ENCODE measurements at regions not wholly inside any gene's neighbourhood (a gene's known extent, or its start where the extent isn't known, plus 50 kb on each side); places are given as distances from the start of the nearest gene placed in this dataset.
A peak's percentile ranks its signal among the peaks of the same experiment; 100 is the strongest.

DNA sequence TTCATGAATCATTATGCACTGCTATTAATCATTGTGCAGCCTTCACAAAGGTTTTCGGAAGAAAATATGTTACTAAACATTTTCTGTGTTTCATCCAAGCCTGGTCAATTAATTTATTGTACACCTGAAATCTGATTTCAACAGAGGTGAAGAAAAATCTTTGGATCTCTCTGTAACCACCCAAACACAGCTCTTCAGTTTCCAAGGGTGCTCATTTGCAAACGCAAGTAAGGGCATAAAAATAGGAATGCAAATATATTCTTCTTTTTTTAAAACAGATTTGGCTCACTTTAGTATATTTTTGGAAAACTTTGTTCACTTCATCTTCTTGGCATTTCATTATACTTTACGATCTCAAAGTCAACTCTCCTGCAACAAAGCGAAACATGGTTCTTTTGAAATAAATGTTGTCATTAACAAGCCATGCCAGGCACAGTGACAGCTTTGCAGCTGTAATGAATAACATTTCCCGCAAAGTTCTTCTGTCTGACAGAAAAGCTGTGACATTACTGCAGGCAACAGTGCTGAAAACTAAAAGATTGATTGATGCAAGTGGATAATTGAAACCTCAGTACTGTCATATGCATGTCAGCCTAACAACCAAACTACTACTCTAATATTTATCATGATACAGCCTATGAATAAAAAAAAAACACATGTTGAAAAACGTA is 348.3 kb downstream of the FRK start:
- DNase-seq, result no peak

DNA sequence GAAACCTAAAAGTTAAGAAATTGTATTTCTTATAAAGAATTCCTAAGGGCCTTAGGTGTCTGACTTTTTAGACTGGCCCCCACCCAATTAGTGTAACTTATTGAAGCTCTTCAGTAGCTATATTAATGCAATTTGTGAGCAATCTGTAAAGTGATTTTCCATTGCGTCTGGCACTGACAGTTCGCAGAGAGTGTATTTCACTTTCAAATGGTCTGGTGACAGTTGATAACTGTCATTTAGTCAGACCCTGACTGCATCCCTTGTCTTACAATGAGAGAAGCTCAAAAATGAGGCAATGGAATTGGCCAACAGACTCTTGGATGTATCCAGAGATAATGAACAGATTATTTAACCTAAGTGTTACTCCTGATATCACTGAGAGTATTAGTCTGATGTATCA is 351.8 kb downstream of the FRK start:
- DNase-seq, result no peak

DNA sequence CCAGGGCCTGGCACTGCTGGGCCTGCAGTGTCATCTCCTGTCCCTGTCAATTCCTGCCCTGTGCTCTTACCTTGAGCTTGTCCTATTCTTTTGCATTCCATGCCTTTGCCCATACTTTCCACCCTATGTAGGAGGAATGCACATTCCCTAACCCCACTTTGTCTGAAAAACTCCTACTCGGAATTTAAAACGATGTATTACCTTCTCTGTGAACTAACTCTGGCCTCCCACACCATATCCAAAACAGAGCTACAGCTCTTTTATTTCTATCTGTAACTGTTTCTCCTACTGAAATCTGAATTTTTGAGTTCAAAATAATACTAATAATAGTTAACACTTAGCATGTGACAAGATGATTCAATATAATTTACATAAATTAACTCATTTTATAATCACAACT is 353.7 kb downstream of the FRK start:
- DNase-seq, result no peak

DNA sequence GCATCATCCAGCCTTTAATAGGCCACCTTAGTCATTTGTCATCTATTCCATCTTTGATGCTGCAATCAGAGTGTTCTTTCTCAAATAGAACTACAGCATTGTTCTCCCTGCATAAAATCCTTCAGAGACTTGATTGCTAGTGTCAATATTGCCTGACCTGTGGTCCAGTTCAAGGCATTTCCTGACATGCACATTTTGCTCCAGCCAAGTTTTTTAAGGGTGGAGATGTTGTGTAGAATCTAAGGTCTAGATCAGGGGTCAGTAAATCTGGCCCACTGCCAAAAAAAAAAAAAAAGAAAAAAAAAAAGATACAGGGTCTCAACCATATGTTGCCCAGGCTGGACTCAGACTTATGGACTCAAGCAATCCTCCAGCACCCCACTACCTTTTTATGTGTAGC is 354.4 kb downstream of the FRK start:
- no peak for DNase-seq

DNA sequence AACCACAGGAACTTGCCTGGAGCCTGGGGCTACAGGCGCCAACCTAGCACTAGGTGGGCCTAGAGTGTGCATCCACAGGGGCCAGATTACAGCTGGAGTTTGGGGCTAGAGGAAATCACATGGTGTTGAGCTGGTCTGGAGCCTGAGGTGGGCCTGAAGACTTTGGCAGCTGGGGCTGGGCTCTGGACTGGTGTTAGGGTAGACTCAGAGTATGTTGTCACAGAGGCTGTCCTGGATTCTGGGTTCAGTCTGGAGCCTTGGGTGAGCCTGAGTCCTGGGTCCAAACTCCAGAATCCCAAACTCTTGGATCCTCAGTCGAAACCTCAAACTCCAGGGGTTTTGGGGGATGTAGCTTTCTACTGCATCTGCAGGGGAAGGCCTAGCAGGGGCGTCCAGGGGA is 356.7 kb downstream of the FRK start:
- no peak for DNase-seq

DNA sequence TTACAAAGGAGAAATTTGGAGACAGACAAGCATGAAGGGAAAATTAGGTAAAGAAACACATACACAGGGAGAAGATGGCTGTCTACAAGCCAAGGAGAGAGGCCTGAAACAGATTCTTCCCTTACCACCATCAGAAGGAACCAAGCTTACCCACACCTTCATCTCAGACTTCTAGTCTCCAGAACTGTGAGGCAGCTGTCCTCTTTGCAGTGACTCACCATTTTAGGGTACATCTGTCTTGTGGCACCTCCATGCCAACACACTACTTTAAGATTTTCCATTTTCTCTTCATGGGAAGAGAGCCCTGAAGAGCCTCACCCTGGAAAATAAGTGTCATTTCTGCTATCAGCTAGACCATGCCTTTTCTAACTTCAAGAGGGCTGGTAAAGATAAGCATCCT is 369.3 kb downstream of the FRK start:
- no peak for DNase-seq

DNA sequence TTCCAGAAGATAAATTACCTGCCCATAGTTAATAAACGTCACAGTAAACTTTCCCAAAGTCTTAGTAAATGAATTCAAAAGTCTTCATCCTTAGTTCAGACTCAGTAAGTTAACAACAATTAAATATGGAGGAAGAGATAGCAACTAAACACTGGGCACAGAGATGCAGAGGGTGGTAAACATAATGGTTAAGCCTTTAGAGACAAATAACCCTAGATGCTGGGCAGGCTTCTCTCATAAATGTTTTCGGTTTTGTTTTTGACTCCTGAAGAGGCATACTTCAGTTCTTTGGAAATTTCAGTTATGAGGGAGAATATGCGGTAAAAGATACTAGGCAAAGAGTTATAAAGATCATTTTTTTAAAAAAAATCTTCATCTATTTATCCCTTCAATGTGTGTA is 369.8 kb downstream of the FRK start:
- DNase-seq, result no peak

DNA sequence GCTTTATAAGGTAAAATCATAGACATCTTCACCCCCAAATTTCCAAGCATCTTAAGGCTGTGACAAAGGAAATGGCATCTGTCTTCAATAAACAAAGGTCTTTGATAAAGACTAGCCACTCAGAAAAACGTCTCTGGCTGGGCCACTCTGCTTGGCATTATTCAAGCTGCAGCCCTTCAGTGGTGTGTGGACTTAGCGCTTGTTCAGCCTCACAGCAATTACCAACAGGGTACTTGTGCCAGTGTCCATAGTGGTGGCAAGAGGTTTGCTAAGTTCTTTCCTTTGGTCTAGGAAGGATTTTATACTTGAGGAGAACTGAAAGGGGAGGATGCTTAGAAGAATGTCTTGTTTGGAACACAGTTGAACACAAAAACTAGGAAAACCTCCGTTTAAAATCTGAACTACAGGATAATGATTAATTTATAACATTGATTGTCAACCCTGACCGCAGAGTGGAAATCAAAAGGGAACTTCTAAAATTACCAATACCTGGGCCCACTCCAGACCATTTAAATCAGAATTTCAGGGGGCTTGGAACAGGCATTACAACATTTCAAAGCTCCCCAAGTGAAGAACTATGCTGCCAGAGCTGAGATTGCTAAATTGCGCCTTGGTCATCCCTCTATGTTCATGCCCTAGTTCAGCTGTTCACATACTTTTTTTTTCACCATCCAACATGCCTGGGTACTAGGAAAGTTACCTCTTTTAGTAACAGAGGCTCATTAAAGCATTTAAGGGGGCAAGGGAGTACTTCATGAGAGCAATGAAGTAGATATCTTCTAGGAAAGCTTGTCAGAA is 378.5 kb downstream of the FRK start:
- no peak for DNase-seq

DNA sequence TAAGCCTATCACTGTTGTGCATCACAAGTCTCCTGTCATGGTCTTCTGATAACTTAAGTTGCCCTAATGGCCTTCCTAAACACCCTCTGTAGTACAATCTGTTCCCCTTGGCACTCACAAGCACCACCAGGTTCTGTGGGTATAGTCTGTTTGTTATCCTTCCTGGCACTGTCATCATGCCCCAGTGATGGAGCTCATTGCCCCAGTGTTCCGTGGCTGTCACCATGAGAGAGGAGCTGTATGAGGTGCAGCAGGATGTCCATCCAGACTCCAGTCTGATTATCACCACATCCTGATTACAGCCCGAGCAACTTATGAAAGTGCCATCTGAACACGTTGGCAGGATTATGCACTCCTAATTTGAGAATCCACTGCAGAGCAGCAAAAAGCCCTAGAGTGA is 380.1 kb downstream of the FRK start:
- no peak for DNase-seq

DNA sequence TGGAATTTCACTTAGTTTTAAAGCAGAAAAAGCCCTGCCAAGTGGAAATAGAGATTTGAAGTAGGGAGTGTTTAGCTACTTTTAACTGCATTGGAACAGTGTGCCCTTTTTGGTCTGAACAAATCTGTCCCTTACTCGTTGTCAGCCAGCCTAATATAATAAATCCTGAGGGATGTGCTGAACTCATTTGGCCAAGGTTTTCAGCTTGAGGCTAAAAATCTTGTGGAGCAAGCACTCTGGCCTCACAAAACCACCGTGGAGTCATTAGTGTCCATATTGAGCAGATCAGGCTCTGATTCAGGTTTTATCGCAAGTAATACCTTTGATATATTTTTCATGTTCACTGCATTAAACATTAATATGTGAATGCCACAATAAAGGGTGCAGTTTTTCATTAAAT is 383.5 kb downstream of the FRK start:
- no peak for DNase-seq

DNA sequence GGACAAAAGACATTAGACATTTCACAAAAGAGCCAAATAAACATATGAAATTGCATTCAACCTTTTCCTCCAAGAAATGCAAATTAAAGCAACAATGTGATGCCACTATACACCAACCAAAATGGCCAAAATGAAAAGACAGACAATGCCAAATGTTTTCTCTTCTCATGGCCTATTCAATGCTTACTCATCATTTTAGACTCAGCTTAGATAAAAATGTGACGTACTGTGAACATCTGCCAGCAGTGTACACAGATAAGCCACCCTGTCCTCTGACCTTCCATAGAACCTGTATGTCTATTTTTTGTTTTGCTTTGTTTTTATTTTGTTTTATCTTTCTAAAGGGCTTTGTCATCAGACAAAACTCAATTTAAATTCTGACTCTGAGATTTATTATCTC is 385.2 kb downstream of the FRK start:
- no peak for DNase-seq

DNA sequence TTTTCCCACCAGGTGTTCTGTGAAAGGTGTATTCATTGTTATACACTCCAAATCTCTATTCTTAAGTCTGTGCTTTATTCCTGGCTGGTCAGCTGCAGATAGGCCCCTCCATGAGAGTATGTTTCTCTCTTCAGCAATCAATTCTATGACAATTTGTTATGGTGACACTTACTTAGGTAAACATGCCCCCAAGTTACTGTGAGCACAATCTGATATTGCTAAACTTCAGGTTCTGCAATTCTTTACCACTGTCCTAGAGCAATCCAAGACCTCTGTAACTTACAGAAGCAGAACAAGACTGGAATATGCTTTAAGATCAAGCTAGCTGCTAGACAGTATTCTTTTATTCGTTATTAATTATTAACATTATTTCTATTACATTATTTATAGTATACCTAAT is 391.9 kb downstream of the FRK start:
- no peak for DNase-seq

DNA sequence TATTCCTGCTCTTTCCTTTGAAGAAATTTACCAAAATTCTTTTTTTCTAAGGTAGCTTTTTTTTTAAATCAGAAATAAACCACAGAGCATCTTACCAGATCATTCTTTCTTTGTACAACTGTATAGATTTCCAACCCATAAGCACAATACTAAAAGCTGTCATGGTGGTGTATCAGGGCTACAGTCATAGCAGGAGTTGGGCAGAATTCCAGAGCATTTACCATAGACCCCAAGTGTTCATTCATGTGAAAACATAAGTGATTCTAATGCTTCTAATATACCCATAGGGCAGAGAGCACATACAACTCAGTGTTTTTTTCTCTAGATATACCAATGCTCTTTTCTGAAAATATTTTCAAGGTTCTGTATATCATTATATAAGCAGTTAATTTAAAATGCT is 392.5 kb downstream of the FRK start:
- DNase-seq, result no peak

DNA sequence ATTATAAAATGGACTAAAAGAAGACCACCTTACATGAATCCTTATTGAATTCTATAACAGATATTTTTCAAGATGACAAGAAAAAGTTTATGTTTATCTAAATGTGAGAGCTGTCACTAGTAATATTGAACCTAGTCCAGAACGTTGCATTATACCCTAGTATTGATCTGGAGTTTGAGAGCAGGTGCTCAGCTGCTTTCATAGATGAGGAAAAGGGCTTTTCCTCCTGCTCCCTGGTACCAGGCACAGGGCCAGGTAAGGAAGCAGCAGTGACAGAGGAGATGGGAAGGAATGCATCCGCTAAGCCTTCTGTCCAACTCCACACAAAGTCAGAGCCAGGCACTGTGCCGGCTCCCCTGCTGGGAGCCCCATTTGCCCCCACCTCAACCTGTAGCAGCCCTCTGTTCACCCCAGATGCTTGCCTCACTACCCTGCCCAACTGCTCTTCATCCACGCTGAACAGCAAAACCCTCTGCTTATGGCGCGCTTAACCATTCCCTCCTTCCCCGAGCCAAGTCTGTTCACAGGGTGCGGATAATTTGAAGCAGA is 393.1 kb downstream of the FRK start:
- DNase-seq, result no peak

DNA sequence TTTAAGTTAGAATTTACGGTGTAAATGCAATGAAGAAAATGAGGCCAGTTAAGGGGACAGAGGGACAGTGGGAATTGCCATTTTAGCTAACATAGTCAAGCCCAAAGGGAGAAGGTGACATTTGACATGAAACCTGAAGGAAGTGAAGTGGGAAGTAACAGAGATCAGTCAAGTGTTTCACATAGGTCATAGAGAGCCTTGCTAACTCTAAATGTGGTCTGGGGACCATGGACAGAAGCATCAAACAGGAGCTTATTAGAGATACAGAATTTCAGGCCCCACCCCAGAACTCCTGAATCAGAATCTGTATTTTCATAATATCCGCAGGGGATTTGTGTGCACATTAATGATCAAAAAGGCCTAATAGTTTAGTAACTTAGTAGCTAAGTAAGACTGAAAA is 393.7 kb downstream of the FRK start:
- no peak for DNase-seq

DNA sequence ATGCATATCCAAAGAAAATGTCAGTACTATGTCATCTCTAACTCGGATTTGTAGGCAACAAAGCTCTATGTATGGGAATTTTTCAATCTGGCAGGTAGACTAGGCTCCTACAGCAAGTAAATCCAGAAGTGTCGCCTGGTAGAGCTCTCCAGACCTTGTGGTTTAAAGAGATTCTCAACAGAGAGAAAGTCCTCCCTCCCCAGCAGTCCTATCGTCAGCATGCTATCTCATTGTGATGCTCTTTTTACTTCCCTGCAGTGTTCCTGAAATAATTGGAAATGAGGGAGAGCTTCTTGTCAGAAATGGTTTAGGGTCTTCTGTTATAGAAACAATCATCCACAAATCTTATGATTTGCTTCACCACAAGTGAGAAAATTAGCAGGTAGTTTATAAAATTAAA is 395.4 kb downstream of the FRK start:
- no peak for DNase-seq

DNA sequence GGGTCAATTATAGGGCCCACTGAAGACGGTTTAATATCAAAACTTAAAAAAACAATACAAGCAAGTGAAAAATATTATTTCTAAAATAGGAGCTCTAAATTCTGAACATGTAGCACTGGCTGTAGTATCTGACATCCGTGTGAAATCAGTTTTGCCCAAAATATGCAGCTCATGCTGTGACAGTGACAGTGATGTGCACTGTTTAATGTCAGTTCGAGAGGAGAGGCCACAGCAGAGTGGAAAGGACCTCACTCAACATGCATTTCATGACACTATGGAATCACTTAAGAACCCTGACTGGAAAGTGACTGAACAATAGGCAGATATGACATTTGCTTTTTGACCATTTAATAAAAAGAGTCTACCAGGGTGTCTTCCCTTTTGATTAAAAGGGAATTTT is 397.0 kb downstream of the FRK start:
- no peak for DNase-seq

DNA sequence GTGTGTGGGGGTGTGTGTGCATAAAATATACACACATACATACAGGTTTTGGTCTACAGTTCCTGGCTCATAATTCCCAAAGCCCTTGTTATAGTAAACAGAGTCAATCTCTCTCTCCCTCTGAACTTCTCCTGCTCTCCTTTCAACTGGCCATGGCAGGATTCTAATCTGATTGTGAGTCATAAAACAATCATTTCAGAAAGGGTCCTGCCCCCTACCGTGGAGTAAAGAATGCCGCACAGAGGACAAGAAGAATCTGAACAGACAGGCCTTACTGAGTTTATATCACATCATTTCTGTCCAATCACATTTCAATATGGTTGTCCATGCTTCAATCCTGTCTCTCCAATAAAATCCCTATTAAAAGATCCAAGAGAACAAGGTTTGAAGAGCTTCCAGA is 416.9 kb downstream of the FRK start:
- no peak for DNase-seq

DNA sequence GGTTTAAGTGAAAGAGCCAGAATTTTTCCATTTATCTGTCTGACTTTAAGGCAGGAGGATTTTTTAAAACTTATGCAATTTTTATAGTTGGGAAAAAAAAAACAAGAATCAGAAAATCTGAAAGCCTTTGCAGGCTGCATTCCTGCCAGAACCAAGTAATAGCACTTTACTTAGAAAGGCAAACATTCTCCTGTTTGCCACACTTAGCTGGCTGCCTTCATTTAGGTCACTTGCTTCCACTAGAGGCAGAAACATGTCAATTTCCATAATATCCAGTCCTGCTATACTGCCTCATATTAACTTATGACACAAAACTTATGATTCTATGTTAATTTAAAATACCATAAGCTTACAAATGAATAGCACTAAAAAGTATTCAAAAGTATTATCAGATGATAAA is 425.8 kb downstream of the FRK start:
- no peak for DNase-seq

DNA sequence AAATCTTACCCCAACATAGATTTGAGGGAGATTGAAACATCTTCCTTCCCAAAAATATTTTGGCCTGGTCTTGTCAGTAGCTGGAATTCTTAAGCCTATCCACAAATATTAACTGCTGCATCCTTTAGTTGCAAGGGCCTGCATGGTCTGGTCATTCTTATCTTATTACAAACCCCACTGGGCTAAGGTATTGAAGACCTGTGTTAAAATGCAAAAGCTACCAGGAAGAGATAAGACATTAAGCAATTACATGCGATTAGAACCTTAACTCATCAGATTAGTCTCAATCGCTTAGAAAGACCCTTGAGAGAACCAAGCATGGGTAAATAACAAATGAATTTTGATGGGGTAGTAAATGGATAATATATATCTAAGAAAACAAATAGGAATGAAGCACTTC is 426.6 kb downstream of the FRK start:
- DNase-seq, result no peak

DNA sequence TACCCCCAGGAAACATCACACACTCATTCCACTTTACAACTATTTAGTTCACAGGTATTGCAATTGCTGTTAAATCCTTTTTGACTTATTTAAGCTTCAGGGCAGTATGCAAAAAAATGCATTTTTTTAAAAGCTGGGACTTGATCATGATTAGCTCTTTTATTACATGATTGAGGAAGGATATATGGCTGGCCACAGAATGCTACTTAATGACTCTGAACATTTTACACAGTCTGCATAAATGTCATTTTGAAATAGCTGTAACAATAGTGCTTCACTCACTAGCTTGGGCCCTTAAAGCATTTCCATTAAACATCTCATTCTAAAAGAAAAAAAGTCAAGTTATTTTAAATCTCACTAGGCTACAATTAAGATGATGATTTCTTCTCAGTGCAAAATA is 429.7 kb downstream of the FRK start:
- DNase-seq, result no peak

DNA sequence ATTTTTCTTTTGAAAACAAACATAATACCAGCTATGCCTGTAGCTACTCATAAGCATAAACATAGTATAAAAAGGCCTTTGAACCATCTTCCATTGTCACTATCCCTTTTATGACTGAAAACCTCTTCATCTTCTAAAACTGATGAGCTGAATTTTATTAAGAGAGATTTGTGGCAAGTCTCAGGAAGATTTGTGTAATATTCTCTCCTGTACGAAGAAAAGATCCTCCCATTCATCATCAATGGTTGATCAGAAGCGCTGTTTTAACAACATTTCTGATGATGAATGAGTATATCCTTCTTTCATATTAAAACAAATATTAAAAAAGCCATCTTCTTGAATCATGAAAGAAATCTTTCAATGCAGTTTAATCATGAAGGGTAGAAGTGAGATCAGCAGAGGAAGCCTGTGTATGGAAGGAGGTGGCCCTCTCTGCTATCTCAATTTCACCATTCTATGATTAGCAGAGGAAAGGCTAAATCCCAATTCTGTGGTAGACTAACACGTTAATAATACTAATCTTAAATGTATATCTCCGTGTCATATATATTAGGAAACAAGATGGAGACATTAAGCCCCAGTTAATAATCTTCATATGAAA is 430.2 kb downstream of the FRK start:
- no peak for DNase-seq

DNA sequence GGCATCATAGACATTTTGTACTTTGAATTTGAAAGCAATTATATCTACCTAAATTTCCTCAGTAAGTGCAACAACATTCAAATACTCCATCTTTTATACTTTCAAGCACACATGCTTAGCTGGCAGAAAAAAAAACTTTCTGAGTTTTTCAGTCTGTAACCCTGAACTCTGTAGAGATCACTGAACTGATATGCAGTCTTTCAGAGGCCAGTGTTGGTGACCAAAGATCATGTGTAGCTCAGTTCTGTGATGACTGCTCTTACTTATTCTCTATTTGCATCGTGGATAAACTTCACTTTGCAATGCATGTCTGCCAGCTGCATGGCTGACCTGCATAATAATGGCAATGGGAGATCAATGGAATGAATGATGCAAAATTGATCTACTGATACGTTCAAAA is 431.3 kb downstream of the FRK start:
- no peak for DNase-seq

DNA sequence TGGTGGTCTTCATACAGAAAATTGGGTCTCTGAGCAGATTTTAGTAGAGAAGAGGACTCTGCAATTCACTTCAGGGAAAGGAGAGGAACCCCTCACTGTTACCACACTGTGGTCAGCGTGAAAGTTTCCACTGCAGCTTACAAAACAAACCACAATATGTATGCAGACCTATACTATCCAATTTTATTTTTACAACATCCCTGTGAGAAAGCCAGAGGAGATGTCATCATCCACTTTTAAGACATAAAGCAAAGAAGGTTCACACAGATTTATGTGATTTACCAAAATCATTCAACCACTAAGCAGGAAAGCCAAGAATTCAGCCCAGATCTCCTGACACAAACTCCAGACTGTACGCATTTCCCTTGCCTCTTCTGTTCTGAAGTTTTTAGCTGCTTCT is 442.4 kb downstream of the FRK start:
- peak; percentile 58 for DNase-seq
